ENCODE measurements at regions not wholly inside any gene's neighbourhood (a gene's known extent, or its start where the extent isn't known, plus 50 kb on each side); places are given as distances from the start of the nearest gene placed in this dataset.

DNA sequence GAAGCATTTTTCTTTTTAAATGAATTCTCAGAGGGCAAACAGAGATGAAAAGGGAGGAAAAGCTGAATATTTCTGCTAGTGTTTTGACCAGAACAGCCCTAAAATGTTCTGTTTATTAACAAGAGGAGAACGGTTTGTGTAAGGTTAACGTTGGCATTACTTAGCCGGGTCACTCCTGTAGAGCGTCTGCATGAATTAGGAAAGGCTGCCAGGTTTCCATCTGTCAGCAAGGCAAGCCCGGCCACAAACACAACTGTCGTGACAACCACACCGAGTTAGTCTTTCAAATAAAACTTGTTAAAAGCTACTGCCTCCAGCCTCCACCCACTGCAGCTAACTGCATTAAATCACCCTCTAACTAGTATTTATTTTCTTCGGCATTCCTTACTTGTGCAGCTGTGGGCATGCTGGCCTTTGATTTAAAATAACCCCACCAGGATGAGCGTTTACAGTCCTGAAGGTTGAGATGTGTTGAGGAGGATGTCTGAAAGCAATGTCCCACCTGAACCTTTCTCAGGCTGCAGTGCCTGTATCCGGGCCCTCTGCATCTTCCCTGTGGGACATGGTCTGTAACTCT, 527.9 kb downstream of the FGF9 start:
- Mint-ChIP-seq H3K36me3 (no peaks in the 10 kb centered on the region), H3K27me3 (ENCODE audit: low read depth) (no peaks in the 10 kb centered on the region), H3K27ac (peak overlapping the region; percentile 88), H3K4me3 (no peak overlapping the region), H3K9me3 (no peaks in the 10 kb centered on the region), H3K4me1 (peaks cover 31% of the 10 kb centered on the region)
- TF ChIP-seq, protein P1, sequence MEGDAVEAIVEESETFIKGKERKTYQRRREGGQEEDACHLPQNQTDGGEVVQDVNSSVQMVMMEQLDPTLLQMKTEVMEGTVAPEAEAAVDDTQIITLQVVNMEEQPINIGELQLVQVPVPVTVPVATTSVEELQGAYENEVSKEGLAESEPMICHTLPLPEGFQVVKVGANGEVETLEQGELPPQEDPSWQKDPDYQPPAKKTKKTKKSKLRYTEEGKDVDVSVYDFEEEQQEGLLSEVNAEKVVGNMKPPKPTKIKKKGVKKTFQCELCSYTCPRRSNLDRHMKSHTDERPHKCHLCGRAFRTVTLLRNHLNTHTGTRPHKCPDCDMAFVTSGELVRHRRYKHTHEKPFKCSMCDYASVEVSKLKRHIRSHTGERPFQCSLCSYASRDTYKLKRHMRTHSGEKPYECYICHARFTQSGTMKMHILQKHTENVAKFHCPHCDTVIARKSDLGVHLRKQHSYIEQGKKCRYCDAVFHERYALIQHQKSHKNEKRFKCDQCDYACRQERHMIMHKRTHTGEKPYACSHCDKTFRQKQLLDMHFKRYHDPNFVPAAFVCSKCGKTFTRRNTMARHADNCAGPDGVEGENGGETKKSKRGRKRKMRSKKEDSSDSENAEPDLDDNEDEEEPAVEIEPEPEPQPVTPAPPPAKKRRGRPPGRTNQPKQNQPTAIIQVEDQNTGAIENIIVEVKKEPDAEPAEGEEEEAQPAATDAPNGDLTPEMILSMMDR (IDR thresholded peaks at IDR 0.05; ENCODE audit: unreplicated experiment), result no peak
- DNase-seq (ENCODE audit: low spot score in 2 of 2, unreplicated experiment in 2 of 2), result no peak

DNA sequence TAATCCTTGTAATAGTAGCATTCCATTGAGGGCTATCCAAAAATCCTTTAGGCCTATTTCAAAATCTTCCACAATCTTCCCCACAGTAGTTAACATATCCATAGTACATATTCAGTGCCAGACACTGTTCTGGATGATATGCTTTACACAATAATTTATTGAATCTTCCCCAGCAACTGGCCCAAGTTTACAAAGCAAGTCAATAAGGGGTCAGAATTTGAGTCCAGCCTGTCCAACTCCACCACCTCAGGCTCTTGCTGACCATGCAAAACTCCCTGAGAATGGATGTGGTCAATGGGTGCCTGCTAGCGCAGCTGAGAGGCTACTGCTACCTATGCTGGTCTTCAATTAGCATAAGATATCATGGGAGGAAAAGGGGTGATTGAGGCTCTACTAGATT, 529.6 kb downstream of the FGF9 start:
- Mint-ChIP-seq H3K27me3 (ENCODE audit: low read depth) (no peaks in the 10 kb centered on the region), H3K27ac (no peak overlapping the region), H3K9me3 (no peaks in the 10 kb centered on the region), H3K4me3 (no peak overlapping the region), H3K36me3 (no peaks in the 10 kb centered on the region), H3K4me1 (peaks cover 31% of the 10 kb centered on the region)
- TF ChIP-seq, protein P1 (IDR thresholded peaks at IDR 0.05; ENCODE audit: unreplicated experiment), result no peak
- DNase-seq (ENCODE audit: low spot score in 2 of 2, unreplicated experiment in 2 of 2), result no peak

DNA sequence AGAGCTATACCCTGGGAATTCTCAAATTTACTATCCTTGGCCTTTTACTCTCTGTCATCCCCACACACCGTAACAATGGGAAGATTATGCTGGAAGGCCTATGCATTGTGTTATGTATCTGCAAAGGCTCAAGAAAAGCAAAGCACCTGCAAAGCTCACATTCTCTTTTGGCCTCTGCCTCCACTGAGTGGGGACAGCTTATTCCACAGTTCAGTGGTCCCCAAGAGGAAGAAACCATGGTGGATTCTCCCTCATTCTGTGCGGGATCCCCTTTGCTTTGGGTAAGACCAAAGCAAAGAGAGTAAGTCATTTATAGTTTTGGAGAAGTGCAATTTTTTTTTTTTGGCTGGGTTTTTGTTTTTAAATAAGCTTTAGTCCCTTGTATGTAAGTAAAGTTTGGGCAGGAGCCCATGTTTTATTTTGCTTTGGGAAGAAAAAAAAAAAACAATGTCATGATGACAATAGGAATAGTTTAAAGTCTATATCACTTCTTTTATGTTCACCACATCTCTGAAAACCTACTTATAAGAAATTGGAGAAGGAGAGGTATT, 530.6 kb downstream of the FGF9 start:
- Mint-ChIP-seq H3K27ac (no peak overlapping the region), H3K9me3 (no peaks in the 10 kb centered on the region), H3K4me3 (no peak overlapping the region), H3K27me3 (ENCODE audit: low read depth) (no peaks in the 10 kb centered on the region), H3K4me1 (peaks cover 28% of the 10 kb centered on the region), H3K36me3 (no peaks in the 10 kb centered on the region)
- no peak for DNase-seq (ENCODE audit: low spot score in 2 of 2, unreplicated experiment in 2 of 2)
- TF ChIP-seq, protein P1 (IDR thresholded peaks at IDR 0.05; ENCODE audit: unreplicated experiment), result no peak

DNA sequence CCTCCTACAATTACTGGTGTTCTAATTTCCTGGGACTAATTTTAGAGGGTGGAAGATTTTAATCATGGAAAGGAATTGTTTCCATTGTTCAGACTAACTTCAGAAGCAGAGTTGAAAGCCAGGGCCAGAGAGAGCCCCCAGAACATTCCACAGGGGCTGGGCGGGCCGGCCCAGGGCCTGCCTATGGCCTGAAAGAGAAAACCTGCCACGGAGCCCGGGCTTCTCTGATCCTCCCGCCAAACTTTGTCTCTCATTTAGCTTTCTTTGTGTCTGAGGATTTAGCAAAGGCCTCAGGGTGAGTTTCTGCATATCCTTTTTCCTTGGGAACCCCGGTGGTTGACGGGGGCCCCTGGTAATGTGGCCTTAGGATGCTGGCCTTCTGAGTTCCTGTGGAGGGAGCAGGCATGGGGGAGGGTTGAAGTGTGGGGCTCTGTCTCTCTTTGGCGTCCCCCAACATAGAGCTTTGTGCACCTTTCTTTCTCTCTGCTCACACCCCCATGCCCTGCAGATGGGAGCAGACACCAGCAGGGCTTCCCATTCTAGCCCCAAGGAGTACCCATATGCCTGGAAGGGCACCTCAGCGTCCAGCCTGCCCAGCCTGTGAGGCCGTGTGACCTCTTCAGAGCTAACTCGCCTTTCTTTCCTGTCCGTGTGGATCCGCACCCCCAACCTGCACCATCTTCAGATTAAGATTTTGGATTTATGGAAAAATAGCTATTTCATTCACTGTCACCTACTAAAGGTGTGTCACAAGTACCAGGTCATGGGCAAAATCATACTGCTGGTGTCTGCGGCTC, 539.5 kb downstream of the FGF9 start:
- peaks cover 28% of the 10 kb centered on the region for H3K4me1 Mint-ChIP-seq
- DNase-seq (ENCODE audit: low spot score in 2 of 2, unreplicated experiment in 2 of 2), result no peak
- peaks cover 6% of the 10 kb centered on the region for H3K27me3 Mint-ChIP-seq (ENCODE audit: low read depth)
- H3K27ac Mint-ChIP-seq, result no peak overlapping the region
- H3K4me3 Mint-ChIP-seq, result no peak overlapping the region
- TF ChIP-seq, protein P1 (IDR thresholded peaks at IDR 0.05; ENCODE audit: unreplicated experiment), result no peak
- H3K36me3 Mint-ChIP-seq, result no peaks in the 10 kb centered on the region
- H3K9me3 Mint-ChIP-seq, result no peaks in the 10 kb centered on the region

DNA sequence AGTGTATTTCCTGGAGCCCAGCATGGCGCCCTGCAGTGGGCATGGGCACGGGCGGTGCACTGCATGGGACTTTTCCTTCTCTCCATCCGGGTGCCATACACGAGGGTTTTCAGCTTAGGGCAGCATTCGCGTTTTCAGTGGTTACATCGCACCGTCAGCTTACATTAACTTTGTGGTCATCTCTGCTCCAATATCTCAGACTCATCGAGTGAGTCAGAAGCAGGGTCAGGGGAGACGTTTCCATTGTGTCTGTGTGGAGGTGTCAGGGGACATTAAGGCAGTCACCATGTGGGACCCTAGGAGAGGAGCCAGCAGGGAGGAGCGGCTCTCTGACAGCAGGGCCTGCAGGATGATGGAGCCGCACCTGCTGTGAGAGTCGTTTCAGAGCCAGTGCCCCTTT, 541.0 kb downstream of the FGF9 start:
- no peak for DNase-seq (ENCODE audit: low spot score in 2 of 2, unreplicated experiment in 2 of 2)
- no peaks in the 10 kb centered on the region for H3K36me3 Mint-ChIP-seq
- H3K27ac Mint-ChIP-seq, result no peak overlapping the region
- peaks cover 28% of the 10 kb centered on the region for H3K4me1 Mint-ChIP-seq
- H3K27me3 Mint-ChIP-seq (ENCODE audit: low read depth), result peaks cover 6% of the 10 kb centered on the region
- H3K9me3 Mint-ChIP-seq, result no peaks in the 10 kb centered on the region
- TF ChIP-seq, protein P1 (IDR thresholded peaks at IDR 0.05; ENCODE audit: unreplicated experiment), result no peak
- no peak overlapping the region for H3K4me3 Mint-ChIP-seq

All from mesothelial cell of epicardium (in vitro differentiated cells).